Calu3 (cell line): ENCODE measurements at regions not wholly inside any gene's neighbourhood (a gene's known extent, or its start where the extent isn't known, plus 50 kb on each side); places are given as distances from the start of the nearest gene placed in this dataset.

ENCODE experiments used
- BruUV-seq: library from RNA; stranded (reverse); fragments of 400-500 nt; replicated peaks from 2 replicates; lab custom pipeline; 2021; lab: Mats Ljungman, UMichigan
- CTCF ChIA-PET: fragments of 300-600 bp; sonication (Branson Sonifier 250); formaldehyde crosslinking; loops from one replicate; lab custom pipeline; 2022; ENCODE audit warnings: antibody characterized with exemption; lab: Charles Lee
- DNase-seq: peaks from one replicate; pipeline ENCODE4 v3.0.0; 2022
- H3K27ac Mint-ChIP-seq: one replicate; pipeline ENCODE4 v1.8.0; 2022; ENCODE audit warnings: mixed read lengths; ENCODE audit not compliant: unreplicated experiment
- H3K27me3 Mint-ChIP-seq: one replicate; pipeline ENCODE4 v1.8.0; 2022; ENCODE audit warnings: mixed read lengths; ENCODE audit not compliant: unreplicated experiment
- H3K36me3 Mint-ChIP-seq: one replicate; pipeline ENCODE4 v1.8.0; 2022; ENCODE audit warnings: mild to moderate bottlenecking, moderate library complexity, mixed read lengths; ENCODE audit not compliant: insufficient read depth, unreplicated experiment
- H3K4me1 Mint-ChIP-seq: one replicate; pipeline ENCODE4 v1.8.0; 2022; ENCODE audit warnings: mild to moderate bottlenecking, low read depth, mixed read lengths; ENCODE audit not compliant: unreplicated experiment
- H3K4me3 Mint-ChIP-seq: one replicate; pipeline ENCODE4 v1.8.0; 2022; ENCODE audit warnings: mild to moderate bottlenecking, low read depth, moderate library complexity, mixed read lengths; ENCODE audit not compliant: unreplicated experiment
- H3K9me3 Mint-ChIP-seq: one replicate; pipeline ENCODE4 v1.8.0; 2022; ENCODE audit warnings: low read depth, mixed read lengths; ENCODE audit not compliant: unreplicated experiment
- CTCF ChIP-seq: fragments of 200-600 bp; IDR thresholded peaks from one replicate; pipeline ENCODE4 v1.8.0; 2022; ENCODE audit warnings: antibody characterized with exemption; ENCODE audit not compliant: unreplicated experiment
- intact Hi-C: fragments of 100-400 bp; cut with micrococcal nuclease; formaldehyde crosslinking; loops from one replicate; pipeline ENCODE4 v1.10.0; 2022; ENCODE audit not compliant: unreplicated experiment

- no peaks in the 10 kb centered on the region for H3K36me3 Mint-ChIP-seq
- BruUV-seq: no TSS peak
- TF ChIP-seq CTCF: no peak
- H3K27ac Mint-ChIP-seq: no peak overlapping the region
- H3K4me3 Mint-ChIP-seq: no peak overlapping the region
- peaks cover 33% of the 10 kb centered on the region for H3K4me1 Mint-ChIP-seq
- no peak for DNase-seq
- intact Hi-C loops: loop anchor here (10.0 kb wide), 1 partner anchor 133 kb away; no protein-coding TSS in a partner anchor
- CTCF ChIA-PET: no interaction called here
- no peaks in the 10 kb centered on the region for H3K27me3 Mint-ChIP-seq
- no peaks in the 10 kb centered on the region for H3K9me3 Mint-ChIP-seq
Observed at GRCh38 chr3:197371591-197372046, 73.2 kb upstream of the DLG1 start.

DNA sequence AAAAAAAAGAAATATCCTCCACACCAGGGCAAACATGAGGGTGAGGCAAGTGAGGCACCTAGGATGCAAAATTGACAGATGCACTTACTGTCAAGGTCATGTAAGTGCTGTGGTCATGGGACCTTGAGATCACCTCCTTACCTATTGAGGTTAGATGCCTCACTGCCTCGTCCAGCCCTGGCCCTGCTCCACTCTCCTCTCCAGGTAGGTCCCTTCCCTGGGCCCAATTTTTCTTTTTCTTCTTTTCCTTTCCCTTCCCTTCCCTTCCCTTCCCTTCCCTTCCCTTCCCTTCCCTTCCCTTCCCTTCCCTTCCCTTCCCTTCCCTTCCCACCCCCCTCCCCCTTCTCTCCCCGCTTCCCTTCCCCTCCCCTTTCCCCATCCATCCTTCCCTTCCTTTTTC, 71.1 kb upstream of the DLG1 start:
- intact Hi-C loops: no loop called here
- Mint-ChIP-seq H3K9me3 (no peaks in the 10 kb centered on the region), H3K4me3 (no peak overlapping the region), H3K27ac (no peak overlapping the region), H3K27me3 (no peaks in the 10 kb centered on the region), H3K4me1 (peaks cover 37% of the 10 kb centered on the region), H3K36me3 (no peaks in the 10 kb centered on the region)
- DNase-seq: no peak
- CTCF ChIA-PET: no interaction called here
- no TSS peak for BruUV-seq
- TF ChIP-seq CTCF: no peak

DNA sequence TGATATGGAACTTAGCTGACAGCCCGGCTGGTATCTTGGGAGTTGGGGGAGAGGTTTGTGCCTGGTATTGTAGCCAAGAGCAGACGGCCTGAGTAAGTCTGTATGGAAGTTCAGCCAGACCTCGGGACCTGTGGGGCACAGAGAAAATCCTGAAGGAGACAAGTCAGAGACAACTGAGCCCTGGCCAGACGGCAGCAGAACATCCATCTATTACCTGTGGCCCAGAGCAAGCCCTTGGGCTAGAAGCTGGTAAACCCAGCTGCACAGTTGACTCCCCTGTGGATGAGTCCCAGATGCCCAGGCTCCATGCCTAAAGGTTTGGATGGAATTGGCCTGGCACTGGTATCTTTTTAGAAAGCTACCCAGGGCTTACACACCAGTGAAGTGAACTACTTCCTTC, 70.4 kb upstream of the DLG1 start:
- Mint-ChIP-seq H3K4me1 (peaks cover 39% of the 10 kb centered on the region), H3K27ac (no peak overlapping the region), H3K36me3 (peaks cover under 1% of the 10 kb centered on the region), H3K4me3 (no peak overlapping the region), H3K27me3 (no peaks in the 10 kb centered on the region), H3K9me3 (no peaks in the 10 kb centered on the region)
- intact Hi-C loops: no loop called here
- TF ChIP-seq CTCF: no peak
- DNase-seq: no peak
- CTCF ChIA-PET: no interaction called here
- no TSS peak for BruUV-seq

GRCh38 chr3:197368330-197368729, 69.9 kb upstream of the DLG1 start:
- peaks cover 44% of the 10 kb centered on the region for H3K4me1 Mint-ChIP-seq
- no peak for DNase-seq
- H3K27ac Mint-ChIP-seq: no peak overlapping the region
- H3K4me3 Mint-ChIP-seq: no peak overlapping the region
- CTCF ChIA-PET: interaction anchor here (0.5 kb wide), 1 partner anchor 214 kb away, joined by 3 read pairs; no protein-coding TSS in a partner anchor
- intact Hi-C loops: no loop called here
- H3K27me3 Mint-ChIP-seq: no peaks in the 10 kb centered on the region
- no peak for TF ChIP-seq CTCF
- H3K9me3 Mint-ChIP-seq: no peaks in the 10 kb centered on the region
- no TSS peak for BruUV-seq
- peaks cover 4% of the 10 kb centered on the region for H3K36me3 Mint-ChIP-seq
